ENCODE measurements at regions not wholly inside any gene's neighbourhood (a gene's known extent, or its start where the extent isn't known, plus 50 kb on each side); places are given as distances from the start of the nearest gene placed in this dataset.
A peak's percentile ranks its signal among the peaks of the same experiment; 100 is the strongest.

- DNase-seq (no peak), ATAC-seq (no peak)
- intact Hi-C loops (cut with micrococcal nuclease) = no loop called here
These were observed 50.5 kb upstream of the HSPA12A start for GRCh38 chr10:116792817-116793216.

- ATAC-seq (no peak), DNase-seq (no peak)
- intact Hi-C loops (cut with micrococcal nuclease) = loop anchor here (5.0 kb wide), 1 partner anchor 381 kb away; no protein-coding TSS in a partner anchor
These were observed 52.8 kb upstream of the ENO4 start for GRCh38 chr10:116796469-116796868.

GRCh38 chr10:116796910-116797513 is 52.3 kb upstream of the ENO4 start:
- ATAC-seq (peak; percentile 78), DNase-seq (peak; percentile 79)
- intact Hi-C loops (cut with micrococcal nuclease) = loop anchor here (5.0 kb wide), 1 partner anchor 380 kb away; no protein-coding TSS in a partner anchor

- intact Hi-C loops (cut with micrococcal nuclease) = loop anchor here (5.0 kb wide), 1 partner anchor 378 kb away; no protein-coding TSS in a partner anchor
- ATAC-seq (no peak), DNase-seq (no peak)
These were observed 50.4 kb upstream of the ENO4 start for GRCh38 chr10:116798859-116799258.

All from left ventricle myocardium superior (tissue), 1 donor.